H9 (cell line): ENCODE measurements at regions not wholly inside any gene's neighbourhood (a gene's known extent, or its start where the extent isn't known, plus 50 kb on each side); places are given as distances from the start of the nearest gene placed in this dataset.

ENCODE experiments used
- DNase-seq: peaks from one replicate; pipeline ENCODE4 v3.0.0-alpha.2; 2017
- H2AFZ ChIP-seq: one replicate; pipeline ENCODE4 v1.6.1; 2013; ENCODE audit warnings: mild to moderate bottlenecking, low read length, control low read depth, moderate library complexity
- H2AK5ac ChIP-seq: 2 replicates; pipeline ENCODE4 v1.6.1; 2013; ENCODE audit warnings: low read length, control low read depth, mixed read lengths; ENCODE audit not compliant: insufficient read length
- H2BK120ac ChIP-seq: one replicate; pipeline ENCODE4 v1.6.1; 2013; ENCODE audit warnings: low read depth, mild to moderate bottlenecking, low read length, control low read depth, inconsistent platforms; ENCODE audit not compliant: poor library complexity, severe bottlenecking
- H2BK12ac ChIP-seq: 2 replicates; pipeline ENCODE4 v1.6.1; 2013; ENCODE audit warnings: low read length, control low read depth, mixed read lengths, low read depth; ENCODE audit not compliant: insufficient read length
- H2BK15ac ChIP-seq: 2 replicates; pipeline ENCODE4 v1.6.1; 2013; ENCODE audit warnings: low read depth, low read length, control low read depth
- H2BK20ac ChIP-seq: one replicate; pipeline ENCODE4 v1.6.1; 2013; ENCODE audit warnings: low read depth, mild to moderate bottlenecking, low read length, control low read depth, inconsistent platforms; ENCODE audit not compliant: poor library complexity, severe bottlenecking
- H2BK5ac ChIP-seq: 2 replicates; pipeline ENCODE4 v1.6.1; 2013; ENCODE audit warnings: low read length, control low read depth, mixed read lengths; ENCODE audit not compliant: insufficient read length
- H3K14ac ChIP-seq: 2 replicates; pipeline ENCODE4 v1.6.1; 2013; ENCODE audit warnings: low read length, control low read depth; ENCODE audit not compliant: insufficient read depth
- H3K18ac ChIP-seq: 2 replicates; pipeline ENCODE4 v1.6.1; 2013; ENCODE audit warnings: low read depth, mild to moderate bottlenecking, mixed read lengths, low read length, control low read depth; ENCODE audit not compliant: insufficient read length
- H3K23ac ChIP-seq: 2 replicates; pipeline ENCODE4 v1.6.1; 2013; ENCODE audit warnings: low read length, control low read depth, mixed read lengths, low read depth; ENCODE audit not compliant: insufficient read length
- H3K23me2 ChIP-seq: 2 replicates; pipeline ENCODE4 v1.6.1; 2013; ENCODE audit warnings: low read depth, mild to moderate bottlenecking, mixed read lengths, low read length, control low read depth; ENCODE audit not compliant: insufficient read length, poor library complexity, severe bottlenecking
- H3K27ac ChIP-seq: 2 replicates; pipeline ENCODE4 v1.5.1; 2013; ENCODE audit warnings: low read length, control low read depth, mixed read lengths, low read depth; ENCODE audit not compliant: insufficient read length
- H3K27me3 ChIP-seq: 2 replicates; pipeline ENCODE4 v1.6.1; 2013; ENCODE audit warnings: low read length, control low read depth, inconsistent platforms; ENCODE audit not compliant: insufficient read depth
- H3K4ac ChIP-seq: 2 replicates; pipeline ENCODE4 v1.6.1; 2013; ENCODE audit warnings: low read depth, mild to moderate bottlenecking, control low read depth, inconsistent platforms, low read length, moderate library complexity
- H3K4me1 ChIP-seq: 2 replicates; pipeline ENCODE4 v1.6.1; 2013; ENCODE audit warnings: low read length, control low read depth, inconsistent platforms; ENCODE audit not compliant: insufficient read depth
- H3K4me2 ChIP-seq: 2 replicates; pipeline ENCODE4 v1.6.1; 2013; ENCODE audit warnings: low read length, control low read depth, mixed read lengths; ENCODE audit not compliant: insufficient read length, insufficient read depth
- H3K56ac ChIP-seq: 2 replicates; pipeline ENCODE4 v1.6.1; 2013; ENCODE audit warnings: low read depth, mild to moderate bottlenecking, mixed read lengths, low read length, control low read depth; ENCODE audit not compliant: insufficient read length
- H3K79me1 ChIP-seq: 2 replicates; pipeline ENCODE4 v1.6.1; 2013; ENCODE audit warnings: low read depth, mild to moderate bottlenecking, moderate library complexity, low read length, control low read depth, inconsistent platforms; ENCODE audit not compliant: insufficient read depth, poor library complexity, severe bottlenecking
- H3K79me2 ChIP-seq: 2 replicates; pipeline ENCODE4 v1.6.1; 2013; ENCODE audit warnings: low read length, control low read depth, inconsistent platforms; ENCODE audit not compliant: insufficient read depth
- H3K9ac ChIP-seq: 2 replicates; pipeline ENCODE4 v1.6.1; 2013; ENCODE audit warnings: low read length, control low read depth, mixed read lengths; ENCODE audit not compliant: insufficient read length; ENCODE audit errors: extremely low read depth
- H3K9me3 ChIP-seq: one replicate; pipeline ENCODE4 v1.6.1; 2013; ENCODE audit warnings: low read depth, low read length, inconsistent platforms; ENCODE audit not compliant: control insufficient read depth
- H3T11ph ChIP-seq: one replicate; pipeline ENCODE4 v1.6.1; 2013; ENCODE audit warnings: mild to moderate bottlenecking, low read length, control low read depth, inconsistent platforms
- H4K20me1 ChIP-seq: one replicate; pipeline ENCODE4 v1.6.1; 2013; ENCODE audit not compliant: control insufficient read depth, insufficient read length, insufficient read depth
- H4K5ac ChIP-seq: 2 replicates; pipeline ENCODE4 v1.6.1; 2013; ENCODE audit warnings: low read depth, mild to moderate bottlenecking, mixed read lengths, low read length, control low read depth; ENCODE audit not compliant: insufficient read length
- H4K8ac ChIP-seq: replicated peaks from 2 replicates; pipeline ENCODE4 v1.6.1; 2013; ENCODE audit warnings: low read length, control low read depth, mixed read lengths, low read depth; ENCODE audit not compliant: insufficient read length
- H4K91ac ChIP-seq: 2 replicates; pipeline ENCODE4 v1.6.1; 2013; ENCODE audit warnings: low read depth, mild to moderate bottlenecking, moderate library complexity, mixed read lengths, low read length, control low read depth; ENCODE audit not compliant: insufficient read length
- H3K27ac Mint-ChIP-seq, 3 experiments: 2 replicates in 2 of 3; 3 replicates in 1 of 3; pipeline ENCODE4 v1.8.0; 2020 to 2021; ENCODE audit warnings: mixed read lengths in 3 of 3, mild to moderate bottlenecking in 1 of 3, moderate library complexity in 1 of 3
- H3K27me3 Mint-ChIP-seq: 2 replicates; pipeline ENCODE4 v1.8.0; 2021; ENCODE audit warnings: low read depth, mild to moderate bottlenecking, moderate library complexity, mixed read lengths
- H3K36me3 Mint-ChIP-seq, 3 experiments: 2 replicates in 2 of 3; 3 replicates in 1 of 3; pipeline ENCODE4 v1.8.0; 2020 to 2021; ENCODE audit warnings: low read depth in 3 of 3, mixed read lengths in 3 of 3; ENCODE audit not compliant: insufficient read depth in 1 of 3
- H3K4me1 Mint-ChIP-seq, 2 experiments: 2 replicates each; pipeline ENCODE4 v1.8.0; 2020; ENCODE audit warnings: mixed read lengths in 2 of 2
- H3K4me3 Mint-ChIP-seq, 2 experiments: 2 replicates in 1 of 2; 3 replicates in 1 of 2; pipeline ENCODE4 v1.8.0; 2020 to 2021; ENCODE audit warnings: mild to moderate bottlenecking in 2 of 2, mixed read lengths in 2 of 2, moderate library complexity in 1 of 2
- H3K9me3 Mint-ChIP-seq, 2 experiments: 2 replicates in 1 of 2; 3 replicates in 1 of 2; pipeline ENCODE4 v1.8.0; 2020; ENCODE audit warnings: mild to moderate bottlenecking in 2 of 2, mixed read lengths in 2 of 2, moderate library complexity in 1 of 2
- CTCF ChIP-seq: fragments of 200-600 bp; sonication (generic); conservative IDR thresholded peaks from 3 replicates; pipeline ENCODE4 v1.8.0; 2021; ENCODE audit warnings: antibody characterized with exemption, mild to moderate bottlenecking
- WGBS: extraction: QIAGEN DNeasy Blood & Tissue Kit; methylation state at CpG from one replicate; pipeline ENCODE4 v1.1.7; 2013; ENCODE audit warnings: missing lambda C conversion rate, low lambda C conversion rate, mixed read lengths; ENCODE audit not compliant: insufficient read length; ENCODE audit errors: extremely low coverage; 5-methylcytosine and 5-hydroxymethylcytosine counted together

- no peaks in the 10 kb centered on the region for H3K79me2 ChIP-seq
- H3K56ac ChIP-seq = no peak overlapping the region
- H3K4ac ChIP-seq = no peak overlapping the region
- H2BK120ac ChIP-seq = no peak overlapping the region
- no peak overlapping the region for H4K91ac ChIP-seq
- H3K9ac ChIP-seq = no peak overlapping the region
- no peak overlapping the region for H2AK5ac ChIP-seq
- no peak overlapping the region for H4K5ac ChIP-seq
- H2AFZ ChIP-seq = no peak overlapping the region
- no peak overlapping the region for H2BK12ac ChIP-seq
- no peak for DNase-seq
- no peak overlapping the region for H3K18ac ChIP-seq
- H3K9me3 ChIP-seq = no peaks in the 10 kb centered on the region
- H3K9me3 Mint-ChIP-seq = no peaks in the 10 kb centered on the region; a peak in 3 of 5 replicates
- H3K27me3 Mint-ChIP-seq = peaks cover 2% of the 10 kb centered on the region
- TF ChIP-seq CTCF = peak; percentile 84
- no peaks in the 10 kb centered on the region for H4K20me1 ChIP-seq
- H3K4me3 Mint-ChIP-seq = no peak overlapping the region
- H3K27ac ChIP-seq = no peak overlapping the region
- H2BK15ac ChIP-seq = no peak overlapping the region
- no peak overlapping the region for H4K8ac ChIP-seq
- H3K27me3 ChIP-seq = no peaks in the 10 kb centered on the region; the same call in 1 of the 2 replicates
- no peaks in the 10 kb centered on the region for H3K23me2 ChIP-seq
- H3K4me1 Mint-ChIP-seq = peaks cover 4 to 6% of the 10 kb centered on the region in 2 experiments; a peak in 3 of 4 replicates
- no peak overlapping the region for H3K23ac ChIP-seq
- H2BK5ac ChIP-seq = no peak overlapping the region
- no peak overlapping the region for H3K4me2 ChIP-seq
- no peak overlapping the region for H2BK20ac ChIP-seq
- WGBS = no CpG with 5 or more reads among the region's 11 CpGs
- peak overlapping the region in 1 of 3 experiments; percentile 55; a peak in 1 of 7 replicates for H3K27ac Mint-ChIP-seq
- H3K79me1 ChIP-seq = no peaks in the 10 kb centered on the region
- H3K14ac ChIP-seq = no peak overlapping the region
- no peaks in the 10 kb centered on the region for H3K4me1 ChIP-seq
- H3K36me3 Mint-ChIP-seq = no peaks in the 10 kb centered on the region
- no peak overlapping the region for H3T11ph ChIP-seq
These were observed 792.0 kb downstream of the TYW1 start for GRCh38 chr7:67788669-67789068.
